PC-3 (cell line): ENCODE measurements at regions not wholly inside any gene's neighbourhood (a gene's known extent, or its start where the extent isn't known, plus 50 kb on each side); places are given as distances from the start of the nearest gene placed in this dataset.

ENCODE experiments used
- CTCF ChIP-seq: fragments of 300-600 bp; sonication (generic); conservative IDR thresholded peaks from 2 replicates; pipeline ENCODE4 v1.5.1; 2017; ENCODE audit warnings: antibody characterized with exemption, low read depth, mild to moderate bottlenecking, low read length
- EZH2 ChIP-seq: fragments of 300-600 bp; sonication (generic); IDR thresholded peaks from one replicate; pipeline ENCODE4 v1.6.1; 2017; ENCODE audit warnings: antibody characterized with exemption, mild to moderate bottlenecking, low read length; ENCODE audit not compliant: unreplicated experiment
- EZH2phosphoT487 ChIP-seq: fragments of 300-600 bp; sonication (generic); IDR thresholded peaks from 2 replicates; pipeline ENCODE4 v1.6.1; 2018; ENCODE audit warnings: mild to moderate bottlenecking, antibody characterized with exemption, low read length, borderline replicate concordance

GRCh38 chr21:28358702-28359101 is 634.0 kb downstream of the LTN1 start:
- TF ChIP-seq CTCF = no peak
- no peak for TF ChIP-seq EZH2
- TF ChIP-seq EZH2phosphoT487 = no peak
